ENCODE measurements at regions not wholly inside any gene's neighbourhood (a gene's known extent, or its start where the extent isn't known, plus 50 kb on each side); places are given as distances from the start of the nearest gene placed in this dataset.
"Not testable (repeated sequence)": the region's sequence is repeated elsewhere in the genome, so short reads cannot be mapped to it uniquely, and the experiment has no call there.

DNA sequence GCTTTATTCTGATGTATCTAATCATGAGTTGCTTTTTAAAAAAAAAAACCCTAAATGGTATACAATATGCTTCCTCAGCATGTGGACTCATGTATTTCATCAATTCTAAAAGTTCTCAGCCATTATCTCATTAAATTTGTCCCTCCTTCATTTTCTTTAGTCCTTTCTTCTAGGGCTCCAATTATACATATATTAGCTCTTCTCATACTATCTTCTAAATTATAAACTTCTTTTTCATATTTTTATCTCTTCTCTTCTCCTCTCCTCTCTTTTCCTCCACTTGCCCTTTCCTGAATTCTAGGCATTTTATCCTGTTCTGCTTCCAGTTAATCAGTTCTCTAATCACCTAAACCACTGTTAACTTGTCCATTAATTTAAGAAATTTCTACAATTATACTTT is 55.0 kb upstream of the IL33 start:
- no peak for DNase-seq

GRCh38 chr9:6153425-6153824 is 62.2 kb upstream of the IL33 start:
- DNase-seq = no peak

- DNase-seq = no peak
Measured at GRCh38 chr9:6152788-6153187, 62.8 kb upstream of the IL33 start.

DNA sequence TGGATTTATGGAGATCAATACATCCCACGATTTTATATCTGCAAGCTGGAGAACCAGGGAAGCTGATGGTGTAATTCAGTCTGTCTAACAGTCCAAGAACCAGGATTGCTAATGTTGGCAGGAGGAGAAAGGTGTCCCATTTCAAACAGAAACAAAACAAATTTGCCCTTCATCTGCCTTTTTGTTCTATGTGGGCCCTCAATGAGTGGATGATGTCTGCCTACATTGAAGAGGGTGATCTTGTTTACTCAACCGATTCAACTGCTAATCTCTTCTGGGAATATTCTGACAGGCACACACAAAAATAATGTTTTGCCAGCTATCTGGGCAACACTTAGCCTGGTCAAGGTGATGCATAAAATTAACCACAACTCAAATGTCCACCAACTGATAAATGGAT is 65.1 kb upstream of the IL33 start:
- no peak for DNase-seq

DNA sequence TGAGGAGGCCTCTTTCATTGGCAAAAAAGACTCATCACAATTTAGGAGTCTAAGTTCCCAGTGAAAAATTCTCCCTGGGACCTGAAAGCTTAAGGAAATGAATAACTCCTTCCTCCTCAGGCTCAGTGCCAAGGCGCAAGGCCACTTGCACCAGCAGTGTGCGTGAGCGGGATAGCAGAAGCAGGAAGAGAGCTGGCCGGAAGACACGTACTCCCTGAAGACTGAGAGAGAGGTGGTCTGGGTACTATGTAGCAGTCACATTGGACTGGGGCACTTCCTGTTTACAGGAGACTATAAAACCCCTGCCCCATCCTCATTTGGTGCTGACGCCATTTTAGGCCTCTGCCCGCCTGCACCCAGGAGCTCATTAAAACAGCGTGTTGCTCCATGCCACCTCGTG is 66.3 kb upstream of the IL33 start:
- DNase-seq = no peak

- DNase-seq = no peak
Measured at GRCh38 chr9:6147846-6148245, 67.8 kb upstream of the IL33 start.

DNA sequence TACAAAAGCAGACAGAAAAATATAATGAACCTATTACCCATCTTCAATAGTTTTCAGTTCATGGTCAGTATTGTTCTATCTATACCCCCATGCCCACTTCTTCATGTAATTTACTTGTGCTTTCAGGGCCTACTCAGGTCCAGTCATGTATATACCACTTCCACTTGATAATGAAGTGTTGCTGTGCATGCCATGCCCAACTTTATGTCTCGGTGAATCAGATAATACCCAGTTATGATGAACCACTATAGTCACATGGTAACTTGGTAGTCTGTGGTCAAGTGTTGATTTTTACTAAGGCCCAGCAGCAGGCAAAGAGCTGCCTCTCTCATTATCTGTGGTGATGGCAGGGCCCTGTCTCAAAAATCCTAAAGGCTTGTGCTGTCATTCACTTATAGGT is 70.7 kb upstream of the IL33 start:
- DNase-seq = no peak

DNA sequence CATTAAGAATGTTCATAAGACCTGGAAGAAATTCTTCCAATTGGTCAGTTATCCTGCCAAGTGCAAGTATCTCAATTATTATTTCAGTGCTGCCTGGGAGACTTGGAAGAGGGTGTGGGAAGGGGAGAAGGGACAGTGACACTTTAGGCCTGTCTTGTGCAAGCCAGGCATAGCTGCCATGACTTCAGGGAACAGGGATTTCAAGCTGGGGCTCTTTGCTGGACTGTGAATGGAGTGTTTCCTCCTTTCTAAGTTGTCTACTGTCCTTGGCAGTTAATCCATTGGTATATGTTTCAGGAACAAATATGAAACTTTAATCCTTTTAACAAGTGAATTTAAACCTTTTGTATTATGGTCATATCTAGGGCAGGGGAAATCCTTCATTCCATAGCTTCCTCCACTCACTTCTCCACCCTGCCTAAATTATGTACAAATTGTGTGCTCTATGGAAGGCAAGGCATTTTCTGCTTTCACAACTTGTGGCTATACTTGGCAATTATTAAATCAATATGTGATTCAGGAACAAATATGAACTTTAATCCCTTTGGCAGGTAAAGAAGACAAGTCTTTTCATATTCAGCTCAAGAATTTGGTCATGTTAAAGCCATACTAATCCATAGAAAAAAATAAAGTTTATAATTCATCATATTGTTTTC is 72.7 kb upstream of the IL33 start:
- DNase-seq = no peak

DNA sequence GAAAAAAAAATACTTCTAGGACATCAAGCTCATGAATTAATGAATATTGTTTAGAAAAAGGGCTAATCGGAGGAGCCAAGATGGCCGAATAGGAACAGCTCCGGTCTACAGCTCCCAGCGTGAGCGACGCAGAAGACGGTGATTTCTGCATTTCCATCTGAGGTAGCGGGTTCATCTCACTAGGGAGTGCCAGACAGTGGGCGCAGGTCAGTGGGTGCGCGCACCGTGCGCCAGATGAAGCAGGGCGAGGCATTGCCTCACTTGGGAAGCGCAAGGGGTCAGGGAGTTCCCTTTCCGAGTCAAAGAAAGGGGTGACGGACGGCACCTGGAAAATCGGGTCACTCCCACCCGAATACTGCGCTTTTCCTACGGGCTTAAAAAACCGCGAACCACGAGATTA is 79.8 kb upstream of the IL33 start:
- not testable (repeated sequence) for DNase-seq

- DNase-seq = no peak
Measured at GRCh38 chr9:6134661-6135180, 80.9 kb upstream of the IL33 start.

GRCh38 chr9:6133346-6134063 is 82.1 kb upstream of the IL33 start:
- no peak for DNase-seq

DNA sequence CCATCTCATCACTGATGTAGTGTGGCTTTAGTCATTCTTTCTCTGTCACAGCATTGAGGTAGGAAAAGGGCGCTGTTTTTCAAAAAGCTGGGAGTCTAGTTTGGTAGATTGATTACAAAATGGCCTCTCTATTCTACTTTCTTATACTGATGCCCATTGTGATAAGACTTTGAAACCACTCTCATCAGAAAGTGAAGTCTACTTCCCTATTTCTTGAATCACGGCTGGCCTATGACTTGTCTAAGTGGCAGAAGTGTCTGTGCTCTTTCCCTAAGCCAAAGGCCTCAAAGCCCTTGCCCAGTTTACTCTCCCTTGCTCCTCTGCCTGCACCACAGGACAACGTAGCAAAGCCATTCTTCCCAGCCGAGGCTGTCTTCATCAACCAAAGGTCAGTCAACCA is 83.0 kb upstream of the IL33 start:
- DNase-seq = no peak

GRCh38 chr9:6128030-6128429 is 87.6 kb upstream of the IL33 start:
- no peak for DNase-seq

GRCh38 chr9:6126377-6126776 is 89.2 kb upstream of the IL33 start:
- no peak for DNase-seq

DNA sequence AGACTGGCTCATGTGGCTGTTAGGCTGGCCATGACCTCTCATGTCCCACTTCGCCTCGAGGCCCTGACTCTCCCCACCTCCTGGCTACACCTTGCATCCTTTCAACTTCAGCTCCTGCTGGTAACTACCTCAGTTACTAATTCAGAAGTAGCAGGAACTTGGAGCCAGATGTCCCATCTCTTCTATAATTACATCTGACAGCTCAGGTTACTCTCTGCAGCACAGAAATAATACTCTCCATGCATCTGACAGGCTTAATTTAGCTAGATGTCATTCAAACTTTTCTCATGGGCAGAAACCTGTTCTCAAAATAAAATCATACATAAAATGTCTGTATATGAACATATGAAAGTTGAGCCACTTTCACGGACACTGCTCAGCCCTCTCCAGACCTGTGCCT is 92.2 kb upstream of the IL33 start:
- no peak for DNase-seq

DNA sequence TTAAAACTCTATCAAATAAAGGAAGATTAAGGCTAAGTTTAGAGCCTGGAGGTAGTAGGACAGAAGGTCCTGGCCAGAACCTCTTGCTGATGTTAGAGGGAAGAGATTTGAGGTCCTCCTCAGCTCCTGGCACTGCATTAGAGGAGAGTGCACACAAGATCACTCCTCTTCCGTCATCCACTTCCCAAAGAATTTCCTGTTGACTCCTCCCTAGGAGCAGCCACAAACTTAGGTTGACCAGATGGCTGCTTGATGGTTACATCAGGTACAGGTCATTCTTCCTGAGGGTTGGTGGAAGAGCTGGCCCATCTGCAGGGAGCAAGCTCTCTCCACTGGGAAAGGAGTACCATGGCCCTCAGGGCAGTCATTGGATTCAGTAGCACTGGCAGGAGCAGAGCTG is 93.9 kb upstream of the IL33 start:
- DNase-seq = no peak

DNA sequence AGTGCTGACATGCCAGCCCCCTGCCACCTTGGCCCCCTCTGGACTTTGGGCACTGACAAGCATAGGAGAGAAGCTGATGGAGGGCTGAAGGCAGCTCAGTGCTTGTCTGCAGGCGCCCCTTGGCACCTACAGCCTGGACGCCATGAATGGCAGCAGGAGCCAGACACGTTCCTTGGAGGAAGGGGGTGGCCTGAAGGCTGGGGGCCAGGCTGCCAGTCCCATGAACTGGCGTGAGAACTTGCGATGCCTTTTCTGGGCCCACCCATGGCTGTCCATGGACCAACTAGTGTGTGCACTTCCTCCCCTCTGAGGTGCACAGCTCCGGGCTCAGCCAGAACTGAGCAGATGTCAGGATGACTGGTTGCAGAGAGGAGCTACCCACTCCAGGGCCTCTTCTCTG is 99.0 kb upstream of the RANBP6 start:
- no peak for DNase-seq

- DNase-seq = no peak
Measured at GRCh38 chr9:6113819-6114218, 98.4 kb upstream of the RANBP6 start.

- DNase-seq = no peak
Measured at GRCh38 chr9:6113312-6113711, 97.9 kb upstream of the RANBP6 start.

DNA sequence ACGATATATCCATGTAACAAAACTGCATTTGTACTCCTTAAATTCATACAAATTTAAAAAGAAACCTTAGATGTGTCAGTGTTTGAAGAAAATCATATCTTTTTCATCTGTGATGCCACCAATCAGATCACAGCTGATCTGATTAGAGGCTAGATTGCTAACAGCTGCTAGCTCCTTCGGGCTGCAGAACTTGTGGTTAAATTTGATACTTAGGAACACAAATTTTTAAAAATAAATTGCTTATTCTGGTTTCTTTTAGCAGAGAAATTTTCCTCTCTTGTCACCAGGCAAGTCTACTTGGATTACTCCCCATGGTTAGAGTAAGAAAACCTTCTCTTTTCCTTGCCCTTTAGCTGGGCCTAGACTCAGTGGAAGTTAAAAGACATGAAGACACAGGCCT is 94.6 kb upstream of the RANBP6 start:
- DNase-seq = no peak

DNA sequence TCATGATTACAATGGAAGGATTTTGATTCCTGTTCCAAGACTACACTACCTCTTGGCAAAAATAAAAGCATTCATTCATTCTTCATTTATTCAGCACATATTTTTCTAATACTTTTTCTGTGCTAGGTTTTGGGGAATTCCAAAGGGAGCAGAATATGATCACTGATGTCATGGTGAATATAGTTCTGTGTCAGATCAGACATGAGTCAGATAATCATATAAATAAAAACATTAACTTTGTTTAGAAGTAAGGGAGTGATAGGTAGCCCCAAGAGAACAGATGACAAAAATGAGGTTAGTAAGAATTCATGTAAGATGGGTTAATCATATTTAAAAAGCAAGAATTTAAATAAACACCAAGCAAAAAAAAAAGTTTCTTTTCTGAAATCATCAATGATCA is 94.1 kb upstream of the RANBP6 start:
- no peak for DNase-seq

DNA sequence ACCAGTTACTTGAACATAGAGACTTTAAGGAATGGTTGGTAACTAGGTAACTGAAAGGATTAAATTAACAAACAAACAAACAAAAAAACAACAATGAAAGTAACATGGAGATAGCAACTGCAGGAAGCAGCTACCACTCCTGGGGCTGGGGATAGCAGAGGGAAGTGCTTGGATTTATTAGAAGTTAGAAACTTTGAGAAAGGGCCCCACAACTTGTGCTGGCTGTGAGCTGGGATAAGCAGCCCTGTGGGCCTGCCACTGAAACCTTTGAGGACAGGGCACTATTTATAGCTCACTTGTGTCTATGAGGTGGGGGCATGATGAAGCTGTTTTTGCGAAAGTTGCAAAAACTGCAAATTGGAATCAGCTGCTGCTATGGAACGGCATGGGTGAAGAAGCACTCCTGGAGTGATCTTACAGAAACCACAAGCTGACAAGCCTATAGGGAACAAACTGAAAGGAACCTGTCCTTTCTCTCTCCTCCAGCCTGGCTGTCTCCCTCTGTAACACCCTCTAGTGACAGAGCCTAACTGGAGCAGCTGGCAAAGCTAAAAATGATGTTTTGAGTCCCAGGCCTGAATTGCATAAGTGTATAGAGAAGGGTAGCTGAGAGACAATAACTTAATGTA is 91.4 kb upstream of the RANBP6 start:
- DNase-seq = peak; percentile 9

DNA sequence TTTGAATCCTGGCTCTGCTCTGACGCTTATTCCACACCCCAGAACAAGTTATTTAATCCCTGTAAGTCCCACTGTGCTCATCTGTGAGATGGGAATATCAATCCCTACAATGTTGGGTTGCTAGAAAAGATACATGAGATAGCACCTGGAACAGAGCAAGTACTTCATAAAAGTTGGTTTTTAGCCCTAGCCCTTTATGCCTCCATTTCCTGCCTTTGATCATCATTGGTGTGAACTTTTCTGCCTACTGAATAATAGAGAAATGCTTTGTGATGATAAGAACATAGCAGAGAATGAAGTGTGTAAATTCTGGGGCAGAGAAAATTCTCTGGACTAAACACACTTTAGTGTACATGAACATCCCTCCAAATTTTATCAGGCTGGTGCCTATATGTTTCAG is 90.3 kb upstream of the RANBP6 start:
- no peak for DNase-seq
